A549 (cell line): ENCODE measurements at regions not wholly inside any gene's neighbourhood (a gene's known extent, or its start where the extent isn't known, plus 50 kb on each side); places are given as distances from the start of the nearest gene placed in this dataset.

Experiments used
- CHD4 ChIP-seq: fragments of 200-600 bp; sonication (generic); IDR thresholded peaks from 2 replicates; pipeline ENCODE4 v1.6.1; 2016; ENCODE audit warnings: antibody characterized with exemption, mild to moderate bottlenecking, borderline replicate concordance
- EP300 ChIP-seq, 2 experiments: fragments of >200 bp; sonication (Bioruptor Twin); formaldehyde crosslinking; IDR thresholded peaks; 2 replicates in 1 of 2; 3 replicates in 1 of 2; pipeline ENCODE4 v1.6.1; 2016 to 2017
- PHF8 ChIP-seq: fragments of 200-600 bp; sonication (generic); IDR thresholded peaks from 2 replicates; pipeline ENCODE4 v1.6.1; 2016; ENCODE audit warnings: low read depth, mild to moderate bottlenecking, antibody characterized with exemption, moderate library complexity, borderline replicate concordance
- SREBF2 ChIP-seq: fragments of 450-650 bp; IDR thresholded peaks from 2 replicates; pipeline ENCODE4 v1.6.1; 2014; ENCODE audit warnings: mild to moderate bottlenecking, moderate library complexity
- TF ChIP-seq, protein P1 (sequence below): fragments of >200 bp; sonication (Bioruptor Twin); formaldehyde crosslinking; IDR thresholded peaks from 3 replicates; pipeline ENCODE4 v1.5.1; 2016

DNA sequence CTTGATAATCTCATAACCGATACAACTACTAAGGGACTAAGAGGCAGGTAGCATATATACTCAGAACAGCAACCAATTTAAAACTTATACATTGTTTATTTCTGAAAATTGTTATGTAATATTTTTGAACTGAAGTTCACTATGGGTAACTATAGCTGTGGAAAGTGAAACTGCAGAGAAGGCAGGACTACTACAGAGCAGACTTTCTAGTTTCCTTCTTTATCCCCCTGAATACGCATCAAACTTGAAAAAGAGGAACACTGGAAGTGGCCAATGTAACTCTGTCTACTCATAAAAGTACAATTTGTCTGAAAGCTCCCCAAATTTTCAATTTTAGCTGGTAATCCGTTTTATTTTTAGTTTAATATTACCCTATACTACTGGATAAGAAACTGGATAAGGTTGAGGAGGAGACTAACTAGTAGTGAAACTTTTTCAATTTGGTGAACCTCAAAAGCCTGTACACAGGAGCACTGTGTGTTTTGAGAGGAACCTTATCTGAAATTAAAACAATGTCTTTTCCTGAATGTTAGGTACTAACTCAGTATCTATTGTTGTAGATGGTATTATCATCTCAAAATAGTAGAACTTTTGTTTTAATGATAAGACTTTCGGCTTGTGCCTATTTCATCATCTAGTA lies 225.8 kb downstream of the GABRG1 start:
- TF ChIP-seq SREBF2 (no peak), EP300 (IDR thresholded peaks at IDR 0.05) (no peak), PHF8 (no peak), CHD4 (no peak)
- TF ChIP-seq, protein P1, sequence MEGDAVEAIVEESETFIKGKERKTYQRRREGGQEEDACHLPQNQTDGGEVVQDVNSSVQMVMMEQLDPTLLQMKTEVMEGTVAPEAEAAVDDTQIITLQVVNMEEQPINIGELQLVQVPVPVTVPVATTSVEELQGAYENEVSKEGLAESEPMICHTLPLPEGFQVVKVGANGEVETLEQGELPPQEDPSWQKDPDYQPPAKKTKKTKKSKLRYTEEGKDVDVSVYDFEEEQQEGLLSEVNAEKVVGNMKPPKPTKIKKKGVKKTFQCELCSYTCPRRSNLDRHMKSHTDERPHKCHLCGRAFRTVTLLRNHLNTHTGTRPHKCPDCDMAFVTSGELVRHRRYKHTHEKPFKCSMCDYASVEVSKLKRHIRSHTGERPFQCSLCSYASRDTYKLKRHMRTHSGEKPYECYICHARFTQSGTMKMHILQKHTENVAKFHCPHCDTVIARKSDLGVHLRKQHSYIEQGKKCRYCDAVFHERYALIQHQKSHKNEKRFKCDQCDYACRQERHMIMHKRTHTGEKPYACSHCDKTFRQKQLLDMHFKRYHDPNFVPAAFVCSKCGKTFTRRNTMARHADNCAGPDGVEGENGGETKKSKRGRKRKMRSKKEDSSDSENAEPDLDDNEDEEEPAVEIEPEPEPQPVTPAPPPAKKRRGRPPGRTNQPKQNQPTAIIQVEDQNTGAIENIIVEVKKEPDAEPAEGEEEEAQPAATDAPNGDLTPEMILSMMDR: no peak
